Stomach (tissue), 8 donors: ENCODE measurements at regions not wholly inside any gene's neighbourhood (a gene's known extent, or its start where the extent isn't known, plus 50 kb on each side); places are given as distances from the start of the nearest gene placed in this dataset.

Source experiments
- DNase-seq, 2 donors: peaks; one replicate each; pipeline versions ENCODE4 v3.0.0 to v3.0.0-alpha.2; 2013 to 2019
- H3K27ac ChIP-seq, 5 donors: fragments of 200-600 bp in 4 of 5; sonication (generic) in 4 of 5; one replicate each; pipeline ENCODE4 v1.5.1; 2013 to 2019; ENCODE audit warnings: mild to moderate bottlenecking in 1 of 5, moderate library complexity in 1 of 5
- H3K27me3 ChIP-seq, 3 donors: fragments of 200-600 bp; sonication (generic); one replicate each; pipeline ENCODE4 v1.5.1; 2017 to 2019; ENCODE audit warnings: mixed run types in 1 of 3
- H3K36me3 ChIP-seq, 4 donors: fragments of 200-600 bp; sonication (generic); 1 replicate in 3 of 4; 2 replicates in 1 of 4; pipeline ENCODE4 v1.5.1; 2016 to 2019
- H3K4me1 ChIP-seq, 4 donors: fragments of 200-600 bp; sonication (generic); one replicate each; pipeline ENCODE4 v1.5.1; 2016 to 2019
- H3K4me3 ChIP-seq, 4 donors: fragments of 200-600 bp; sonication (generic) in 3 of 4; one replicate each; pipeline ENCODE4 v1.5.1; 2016 to 2019; ENCODE audit warnings: mild to moderate bottlenecking in 1 of 4
- H3K9me3 ChIP-seq, 4 donors: fragments of 200-600 bp; sonication (generic); one replicate each; pipeline ENCODE4 v1.5.1; 2016 to 2019
- EP300 ChIP-seq: sonication (generic); formaldehyde crosslinking; IDR thresholded peaks from one replicate; pipeline ENCODE4 v1.6.1; 2017; ENCODE audit warnings: antibody characterized with exemption
- POLR2A ChIP-seq, 4 donors: fragments of 450-650 bp; IDR thresholded peaks; one replicate each; pipeline ENCODE4 v1.6.1; 2016; ENCODE audit warnings: antibody characterized with exemption in 4 of 4, control low read depth in 2 of 4, mild to moderate bottlenecking in 1 of 4, moderate library complexity in 1 of 4
- POLR2AphosphoS5 ChIP-seq, 3 donors: sonication (generic); formaldehyde crosslinking; IDR thresholded peaks; one replicate each; pipeline ENCODE4 v1.6.1; 2016; ENCODE audit warnings: antibody characterized with exemption in 3 of 3
- WGBS, 5 donors: extraction: QIAGEN DNeasy Blood & Tissue Kit in 3 of 5; methylation state at CpG; one replicate each; pipeline versions ENCODE4 v1.1.5 to v1.1.7; 2013 to 2018; 5-methylcytosine and 5-hydroxymethylcytosine counted together
- intact Hi-C: fragments of 100-400 bp; cut with DNase I; formaldehyde crosslinking; loops from one replicate; pipeline ENCODE4 v1.15.1; 2023; ENCODE audit warnings: low total_unique reads
- TF ChIP-seq, protein P1 (sequence below), 7 experiments: fragments of 450-650 bp in 4 of 7; fragments of 200-600 bp in 3 of 7; sonication (generic) in 3 of 7; IDR thresholded peaks; one replicate each; pipeline ENCODE4 v1.5.1; 2016 to 2019; ENCODE audit warnings: antibody characterized with exemption in 7 of 7, control low read depth in 2 of 7, mild to moderate bottlenecking in 1 of 7
- donor health status: healthy with polysubstance abuse.
- donor health status: Bipolar disorder and iron deficiency.
- donor health status: healthy.

DNA sequence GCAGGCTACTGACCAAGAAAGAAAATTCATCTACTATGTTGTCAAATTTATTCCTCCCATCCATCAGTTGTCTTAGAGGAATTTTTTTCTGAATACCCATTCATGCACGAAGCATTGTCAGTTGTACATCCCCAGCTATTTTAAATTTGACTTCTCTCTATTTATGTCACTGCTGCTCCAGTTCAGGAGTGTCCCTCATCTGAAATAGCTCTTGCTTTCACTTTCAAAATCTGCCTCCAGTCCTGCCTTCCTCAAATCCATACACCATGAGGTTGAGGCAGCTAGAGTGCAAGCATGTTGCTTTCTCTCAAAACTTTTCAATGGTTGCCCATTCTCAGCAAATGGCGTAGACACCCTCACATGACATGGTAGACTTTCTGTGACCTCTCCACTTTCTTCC, 335.4 kb upstream of the CDH2 start:
- Histone ChIP-seq H3K27ac (no peak overlapping the region), H3K4me3 (no peak overlapping the region), H3K27me3 (no peaks in the 10 kb centered on the region), H3K9me3 (no peaks in the 10 kb centered on the region), H3K4me1 (no peaks in the 10 kb centered on the region), H3K36me3 (no peaks in the 10 kb centered on the region)
- TF ChIP-seq, protein P1, sequence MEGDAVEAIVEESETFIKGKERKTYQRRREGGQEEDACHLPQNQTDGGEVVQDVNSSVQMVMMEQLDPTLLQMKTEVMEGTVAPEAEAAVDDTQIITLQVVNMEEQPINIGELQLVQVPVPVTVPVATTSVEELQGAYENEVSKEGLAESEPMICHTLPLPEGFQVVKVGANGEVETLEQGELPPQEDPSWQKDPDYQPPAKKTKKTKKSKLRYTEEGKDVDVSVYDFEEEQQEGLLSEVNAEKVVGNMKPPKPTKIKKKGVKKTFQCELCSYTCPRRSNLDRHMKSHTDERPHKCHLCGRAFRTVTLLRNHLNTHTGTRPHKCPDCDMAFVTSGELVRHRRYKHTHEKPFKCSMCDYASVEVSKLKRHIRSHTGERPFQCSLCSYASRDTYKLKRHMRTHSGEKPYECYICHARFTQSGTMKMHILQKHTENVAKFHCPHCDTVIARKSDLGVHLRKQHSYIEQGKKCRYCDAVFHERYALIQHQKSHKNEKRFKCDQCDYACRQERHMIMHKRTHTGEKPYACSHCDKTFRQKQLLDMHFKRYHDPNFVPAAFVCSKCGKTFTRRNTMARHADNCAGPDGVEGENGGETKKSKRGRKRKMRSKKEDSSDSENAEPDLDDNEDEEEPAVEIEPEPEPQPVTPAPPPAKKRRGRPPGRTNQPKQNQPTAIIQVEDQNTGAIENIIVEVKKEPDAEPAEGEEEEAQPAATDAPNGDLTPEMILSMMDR (IDR thresholded peaks at IDR 0.05), result no peak
- TF ChIP-seq EP300, result no peak
- TF ChIP-seq POLR2AphosphoS5 (IDR thresholded peaks at IDR 0.05), result no peak
- no peak for TF ChIP-seq POLR2A (IDR thresholded peaks at IDR 0.05)
- intact Hi-C loops, result no loop called here
- DNase-seq, result peak in 1 of 2 donors; percentile 3
- 45 to 75% (median 73%) methylated on average over 2 of the region's 2 CpGs for WGBS, 5 donors

DNA sequence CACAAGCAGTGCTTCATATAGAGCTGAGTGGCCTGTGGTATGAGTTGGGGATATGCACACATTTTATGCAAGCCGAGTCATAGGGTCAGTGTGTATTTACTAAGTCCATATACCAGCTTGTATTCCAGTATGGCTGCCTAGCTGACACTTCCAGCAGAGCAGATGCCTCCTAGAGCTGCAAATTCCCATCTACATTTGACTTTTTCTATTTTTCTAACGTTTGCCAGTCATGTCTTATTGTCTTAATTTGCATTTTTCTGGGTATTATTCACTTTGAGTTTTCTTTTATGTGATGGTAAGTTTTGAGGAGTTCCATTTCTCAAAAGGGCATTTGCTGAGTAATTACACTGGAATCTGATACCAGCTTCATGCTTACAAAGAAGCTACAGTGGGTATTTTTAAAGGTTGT, 334.5 kb upstream of the CDH2 start:
- Histone ChIP-seq H3K4me3 (no peak overlapping the region), H3K9me3 (no peaks in the 10 kb centered on the region)
- no peak for TF ChIP-seq EP300
- TF ChIP-seq POLR2A (IDR thresholded peaks at IDR 0.05), result no peak
- TF ChIP-seq, protein P1 (IDR thresholded peaks at IDR 0.05), result no peak
- TF ChIP-seq POLR2AphosphoS5 (IDR thresholded peaks at IDR 0.05), result no peak

DNA sequence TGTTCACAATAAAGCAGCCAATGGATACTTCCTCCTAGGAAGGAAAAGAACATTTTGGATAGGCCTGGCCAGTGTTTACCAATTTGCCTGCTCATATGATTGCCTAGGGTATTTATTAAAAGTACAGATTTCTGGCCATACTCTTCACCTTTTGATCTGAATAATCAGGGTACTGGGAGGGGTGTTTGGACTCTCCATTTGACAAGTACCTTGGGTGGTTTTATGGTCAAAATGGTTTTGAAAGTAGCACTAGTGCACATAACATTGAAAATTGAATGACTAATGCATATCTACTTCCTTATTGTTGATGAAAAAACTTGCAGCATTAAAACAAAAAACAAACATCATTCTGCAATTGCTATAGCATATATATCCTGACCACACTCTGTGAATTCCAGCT, 333.3 kb upstream of the CDH2 start:
- Histone ChIP-seq H3K9me3 (no peaks in the 10 kb centered on the region), H3K27me3 (no peaks in the 10 kb centered on the region), H3K4me3 (no peak overlapping the region), H3K36me3 (no peaks in the 10 kb centered on the region), H3K4me1 (no peaks in the 10 kb centered on the region), H3K27ac (no peak overlapping the region)
- DNase-seq, result no peak
- intact Hi-C loops, result no loop called here
- TF ChIP-seq POLR2AphosphoS5 (IDR thresholded peaks at IDR 0.05), result no peak
- no peak for TF ChIP-seq EP300
- no peak for TF ChIP-seq POLR2A (IDR thresholded peaks at IDR 0.05)
- TF ChIP-seq, protein P1 (IDR thresholded peaks at IDR 0.05), result no peak

More for the DNA sequence above, 334.5 kb upstream of the CDH2 start:
- no peaks in the 10 kb centered on the region for H3K36me3 ChIP-seq
- H3K4me1 ChIP-seq, result no peaks in the 10 kb centered on the region
- no peaks in the 10 kb centered on the region for H3K27me3 ChIP-seq
- intact Hi-C loops, result no loop called here
- 54 to 67% (median 63%) methylated on average over 2 of the region's 2 CpGs for WGBS, 5 donors
- H3K27ac ChIP-seq, result no peak overlapping the region
- DNase-seq, result no peak

DNA sequence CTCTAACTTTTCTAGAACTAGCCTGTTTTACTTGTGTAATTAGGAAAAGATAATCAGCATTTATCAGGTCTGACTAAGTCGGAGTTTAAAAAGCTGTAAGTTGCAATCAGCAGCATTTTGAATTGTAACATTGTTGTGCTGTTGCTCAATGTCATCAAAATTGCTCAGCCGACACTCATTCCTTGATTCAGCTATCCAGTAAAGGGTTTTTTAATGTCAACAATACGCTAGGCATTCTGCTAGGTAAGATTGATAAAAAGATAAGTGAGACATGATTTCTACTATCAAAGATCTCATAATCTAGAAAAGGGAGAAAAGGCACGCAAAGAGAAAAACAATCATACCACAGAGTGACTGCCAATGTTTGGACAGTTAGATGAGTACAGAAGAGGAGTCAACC, 327.1 kb upstream of the CDH2 start:
- 70 to 80% (median 78%) methylated on average over 4 of the region's 4 CpGs for WGBS, 5 donors
- H3K4me1 ChIP-seq, result no peaks in the 10 kb centered on the region

More for the DNA sequence above, 327.1 kb upstream of the CDH2 start:
- Histone ChIP-seq H3K27ac (no peak overlapping the region), H3K36me3 (no peaks in the 10 kb centered on the region), H3K9me3 (no peaks in the 10 kb centered on the region), H3K4me3 (no peak overlapping the region), H3K27me3 (no peaks in the 10 kb centered on the region)
- intact Hi-C loops, result no loop called here
- no peak for DNase-seq
- TF ChIP-seq EP300 (no peak), POLR2AphosphoS5 (IDR thresholded peaks at IDR 0.05) (no peak), POLR2A (IDR thresholded peaks at IDR 0.05) (no peak)
- TF ChIP-seq, protein P1 (IDR thresholded peaks at IDR 0.05), result no peak
